PC-9 (cell line): ENCODE measurements at regions not wholly inside any gene's neighbourhood (a gene's known extent, or its start where the extent isn't known, plus 50 kb on each side); places are given as distances from the start of the nearest gene placed in this dataset.

ENCODE experiments used
- BruUV-seq: library from RNA; stranded (reverse); fragments of 400-500 nt; replicated peaks from 2 replicates; lab custom pipeline; 2021; lab: Mats Ljungman, UMichigan
- CTCF ChIA-PET: fragments of 300-600 bp; sonication (Branson Sonifier 250); formaldehyde crosslinking; loops from one replicate; lab custom pipeline; 2022; ENCODE audit warnings: antibody characterized with exemption; lab: Charles Lee
- POLR2A ChIA-PET: fragments of 300-600 bp; sonication (Branson Sonifier 250); formaldehyde crosslinking; loops from one replicate; lab custom pipeline; 2022; ENCODE audit warnings: antibody characterized with exemption; ENCODE audit not compliant: unreplicated experiment; lab: Charles Lee
- DNase-seq, 2 experiments: peaks; one replicate each; pipeline versions ENCODE4 v3.0.0 to v3.0.0-alpha.2; 2015 to 2022; ENCODE audit warnings: mixed read lengths in 1 of 2
- H2AFZ ChIP-seq: fragments of 200-600 bp; sonication (generic); 2 replicates; pipeline ENCODE4 v1.8.1; 2017; ENCODE audit warnings: antibody characterized with exemption
- H3F3A ChIP-seq: fragments of 200-600 bp; sonication (generic); 2 replicates; pipeline ENCODE4 v1.8.1; 2017; ENCODE audit warnings: antibody characterized with exemption, mild to moderate bottlenecking, low read depth; ENCODE audit not compliant: insufficient read depth
- H3K27ac ChIP-seq: fragments of 200-600 bp; sonication (generic); 2 replicates; pipeline ENCODE4 v1.6.1; 2016; ENCODE audit warnings: mixed run types
- H3K27me3 ChIP-seq: fragments of 200-600 bp; sonication (generic); 2 replicates; pipeline ENCODE4 v1.6.1; 2016; ENCODE audit warnings: low read depth, mixed run types; ENCODE audit not compliant: insufficient read depth
- H3K36me3 ChIP-seq: fragments of 200-600 bp; sonication (generic); 2 replicates; pipeline ENCODE4 v1.6.1; 2016; ENCODE audit warnings: low read depth, mixed run types
- H3K4me1 ChIP-seq: fragments of 200-600 bp; sonication (generic); replicated peaks from 2 replicates; pipeline ENCODE4 v1.6.1; 2016; ENCODE audit warnings: mixed run types; ENCODE audit not compliant: insufficient read depth
- H3K4me2 ChIP-seq: fragments of 200-600 bp; sonication (generic); 2 replicates; pipeline ENCODE4 v1.6.1; 2017; ENCODE audit warnings: mixed run types
- H3K4me3 ChIP-seq: fragments of 200-600 bp; sonication (generic); 2 replicates; pipeline ENCODE4 v1.6.1; 2016; ENCODE audit warnings: mixed run types
- H3K79me2 ChIP-seq: fragments of 200-600 bp; sonication (generic); 2 replicates; pipeline ENCODE4 v1.6.1; 2017; ENCODE audit warnings: low read depth, mixed run types
- H3K9me2 ChIP-seq: fragments of 200-600 bp; sonication (generic); 2 replicates; pipeline ENCODE4 v1.8.1; 2017; ENCODE audit warnings: mild to moderate bottlenecking; ENCODE audit not compliant: insufficient read depth
- H3K9me3 ChIP-seq: fragments of 200-600 bp; sonication (generic); 2 replicates; pipeline ENCODE4 v1.8.1; 2016; ENCODE audit warnings: low read depth; ENCODE audit not compliant: insufficient read depth
- H4K20me1 ChIP-seq: fragments of 200-600 bp; sonication (generic); 2 replicates; pipeline ENCODE4 v1.8.1; 2017; ENCODE audit not compliant: insufficient read depth
- EZH2 ChIP-seq: fragments of 200-600 bp; sonication (generic); IDR thresholded peaks from 2 replicates; pipeline ENCODE4 v1.8.0; 2017; ENCODE audit warnings: antibody characterized with exemption, low read depth
- intact Hi-C: fragments of 100-400 bp; cut with micrococcal nuclease; formaldehyde crosslinking; loops from one replicate; pipeline ENCODE4 v1.10.0; 2022; ENCODE audit not compliant: unreplicated experiment
- TF ChIP-seq, protein P1 (sequence below): fragments of 200-600 bp; sonication (generic); conservative IDR thresholded peaks from 2 replicates; pipeline ENCODE4 v1.6.1; 2017; ENCODE audit warnings: mixed run types, antibody characterized with exemption, mild to moderate bottlenecking, moderate library complexity

DNA sequence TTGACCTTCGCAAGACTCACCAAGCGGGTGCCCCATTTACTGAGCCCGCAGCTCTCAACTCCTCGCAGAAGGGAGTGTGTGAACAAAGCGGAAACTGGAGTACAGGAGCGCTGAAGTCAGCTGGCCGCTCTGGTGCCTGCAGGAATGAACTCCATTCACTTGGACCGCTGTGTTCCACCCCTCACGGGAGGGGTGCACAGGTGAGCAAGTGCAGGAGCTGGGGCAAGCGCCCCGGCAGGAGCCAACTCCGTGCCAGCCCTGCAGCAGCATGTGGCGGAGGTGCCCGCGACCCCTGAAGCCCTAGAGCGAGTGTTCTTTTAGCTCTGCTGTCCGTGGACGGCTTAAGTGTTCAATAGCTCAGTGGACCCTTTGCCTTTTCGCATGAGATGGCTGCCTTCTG, 471.6 kb upstream of the ADGRL4 start:
- H3F3A ChIP-seq: no peaks in the 10 kb centered on the region
- H3K27me3 ChIP-seq: no peaks in the 10 kb centered on the region
- intact Hi-C loops: no loop called here
- no peaks in the 10 kb centered on the region for H3K36me3 ChIP-seq
- DNase-seq: no peak
- H3K4me1 ChIP-seq: no peaks in the 10 kb centered on the region
- ChIA-PET CTCF (no interaction called here), POLR2A (no interaction called here)
- no peak overlapping the region for H3K27ac ChIP-seq
- no TSS peak for BruUV-seq
- H3K79me2 ChIP-seq: no peaks in the 10 kb centered on the region
- H2AFZ ChIP-seq: 0 out of 2 replicates have a peak overlapping the region, but pooled peaks have one; percentile 31
- H3K4me2 ChIP-seq: no peak overlapping the region
- no peaks in the 10 kb centered on the region for H4K20me1 ChIP-seq
- TF ChIP-seq EZH2: no peak
- H3K9me2 ChIP-seq: 0 out of 2 replicates have a peak, but pooled peaks cover 6% of the 10 kb centered on the region
- H3K4me3 ChIP-seq: no peak overlapping the region
- H3K9me3 ChIP-seq: no peaks in the 10 kb centered on the region; the same call in 1 of the 2 replicates

DNA sequence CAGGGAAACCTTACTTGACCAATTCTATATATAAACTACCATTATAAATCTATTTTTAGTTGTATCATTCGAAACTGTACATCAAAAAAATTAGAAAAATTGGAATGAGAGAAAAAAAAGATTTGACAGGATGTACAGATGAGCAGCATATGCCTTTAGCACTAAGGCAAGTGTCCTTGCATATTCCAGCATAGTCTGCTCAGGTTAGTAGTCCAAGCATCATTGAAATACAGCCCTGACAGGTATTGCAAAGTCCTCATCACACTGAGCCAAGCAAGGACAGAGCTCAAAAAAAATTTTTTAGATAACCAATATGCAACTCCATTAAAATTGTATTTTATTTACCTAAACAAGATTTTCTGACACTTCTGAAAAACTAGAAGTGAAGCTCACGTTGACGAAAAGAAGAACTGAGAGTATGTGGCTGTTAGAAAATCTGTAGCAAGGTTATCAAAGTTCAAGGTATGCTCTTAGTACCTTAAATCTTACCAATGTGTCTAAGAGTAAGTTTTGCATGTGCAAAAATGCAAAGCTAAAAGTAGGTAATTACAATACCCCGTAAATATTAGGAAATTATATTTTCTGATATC, 465.6 kb upstream of the ADGRL4 start:
- Histone ChIP-seq H4K20me1 (no peaks in the 10 kb centered on the region), H3K27me3 (no peaks in the 10 kb centered on the region), H3K9me3 (no peaks in the 10 kb centered on the region; the same call in 1 of the 2 replicates), H3K4me2 (no peak overlapping the region), H3K36me3 (no peaks in the 10 kb centered on the region), H3K9me2 (0 out of 2 replicates have a peak, but pooled peaks cover 6% of the 10 kb centered on the region), H3K79me2 (no peaks in the 10 kb centered on the region), H3K27ac (no peak overlapping the region), H2AFZ (no peak overlapping the region; the same call in 1 of the 2 replicates), H3K4me1 (no peaks in the 10 kb centered on the region), H3K4me3 (no peak overlapping the region), H3F3A (no peaks in the 10 kb centered on the region)
- ChIA-PET CTCF (interaction anchor here (0.7 kb wide), 1 partner anchor 178 kb away, joined by 3 read pairs; no protein-coding TSS in a partner anchor), POLR2A (no interaction called here)
- no peak for DNase-seq
- TF ChIP-seq, protein P1, sequence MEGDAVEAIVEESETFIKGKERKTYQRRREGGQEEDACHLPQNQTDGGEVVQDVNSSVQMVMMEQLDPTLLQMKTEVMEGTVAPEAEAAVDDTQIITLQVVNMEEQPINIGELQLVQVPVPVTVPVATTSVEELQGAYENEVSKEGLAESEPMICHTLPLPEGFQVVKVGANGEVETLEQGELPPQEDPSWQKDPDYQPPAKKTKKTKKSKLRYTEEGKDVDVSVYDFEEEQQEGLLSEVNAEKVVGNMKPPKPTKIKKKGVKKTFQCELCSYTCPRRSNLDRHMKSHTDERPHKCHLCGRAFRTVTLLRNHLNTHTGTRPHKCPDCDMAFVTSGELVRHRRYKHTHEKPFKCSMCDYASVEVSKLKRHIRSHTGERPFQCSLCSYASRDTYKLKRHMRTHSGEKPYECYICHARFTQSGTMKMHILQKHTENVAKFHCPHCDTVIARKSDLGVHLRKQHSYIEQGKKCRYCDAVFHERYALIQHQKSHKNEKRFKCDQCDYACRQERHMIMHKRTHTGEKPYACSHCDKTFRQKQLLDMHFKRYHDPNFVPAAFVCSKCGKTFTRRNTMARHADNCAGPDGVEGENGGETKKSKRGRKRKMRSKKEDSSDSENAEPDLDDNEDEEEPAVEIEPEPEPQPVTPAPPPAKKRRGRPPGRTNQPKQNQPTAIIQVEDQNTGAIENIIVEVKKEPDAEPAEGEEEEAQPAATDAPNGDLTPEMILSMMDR: no peak
- TF ChIP-seq EZH2: no peak
- intact Hi-C loops: no loop called here
- BruUV-seq: no TSS peak

DNA sequence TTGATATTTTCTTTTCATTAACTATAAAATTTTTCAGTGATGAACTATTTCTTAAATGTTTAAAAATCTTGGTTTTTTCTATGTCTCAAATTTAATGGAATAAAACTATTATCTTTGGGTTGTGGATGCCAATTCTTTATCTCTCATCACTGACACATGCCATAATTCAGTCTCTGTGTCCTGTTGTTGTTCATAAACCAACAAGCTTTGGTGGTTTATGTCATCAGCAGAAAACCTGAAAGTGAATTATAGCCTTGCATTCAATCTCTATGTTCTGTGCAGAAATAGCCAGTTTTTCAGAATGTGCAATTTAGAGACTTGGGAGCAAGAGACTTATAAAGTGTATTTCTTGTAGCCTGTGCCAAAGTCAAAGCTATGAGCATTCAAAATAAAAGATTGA, 462.6 kb upstream of the ADGRL4 start:
- no peaks in the 10 kb centered on the region; the same call in 1 of the 2 replicates for H3K9me3 ChIP-seq
- no TSS peak for BruUV-seq
- CTCF ChIA-PET: no interaction called here
- no peak for DNase-seq
- no peaks in the 10 kb centered on the region for H3K4me1 ChIP-seq
- no peaks in the 10 kb centered on the region for H3K36me3 ChIP-seq
- intact Hi-C loops: no loop called here
- TF ChIP-seq, protein P1: no peak
- no peak for TF ChIP-seq EZH2
- H3K79me2 ChIP-seq: no peaks in the 10 kb centered on the region
- H3K27ac ChIP-seq: no peak overlapping the region
- H4K20me1 ChIP-seq: no peaks in the 10 kb centered on the region
- POLR2A ChIA-PET: no interaction called here
- no peaks in the 10 kb centered on the region for H3K27me3 ChIP-seq
- peak overlapping the region; percentile 74 for H2AFZ ChIP-seq
- H3K4me2 ChIP-seq: peak overlapping the region; percentile 65
- H3K9me2 ChIP-seq: no peaks in the 10 kb centered on the region
- H3K4me3 ChIP-seq: peak overlapping the region; percentile 48; the same call in 1 of the 2 replicates
- H3F3A ChIP-seq: no peaks in the 10 kb centered on the region
